Breast epithelium (tissue), 3 donors: ENCODE measurements at regions not wholly inside any gene's neighbourhood (a gene's known extent, or its start where the extent isn't known, plus 50 kb on each side); places are given as distances from the start of the nearest gene placed in this dataset.

Experiments
- CTCF ChIP-seq, 3 donors: fragments of 450-650 bp; IDR thresholded peaks; one replicate each; pipeline ENCODE4 v1.5.1; 2016 to 2017; ENCODE audit warnings: antibody characterized with exemption in 3 of 3, mild to moderate bottlenecking in 3 of 3, moderate library complexity in 3 of 3
- POLR2AphosphoS5 ChIP-seq, 3 donors: sonication (generic); formaldehyde crosslinking; IDR thresholded peaks; one replicate each; pipeline ENCODE4 v1.6.1; 2017; ENCODE audit warnings: antibody characterized with exemption in 3 of 3

DNA sequence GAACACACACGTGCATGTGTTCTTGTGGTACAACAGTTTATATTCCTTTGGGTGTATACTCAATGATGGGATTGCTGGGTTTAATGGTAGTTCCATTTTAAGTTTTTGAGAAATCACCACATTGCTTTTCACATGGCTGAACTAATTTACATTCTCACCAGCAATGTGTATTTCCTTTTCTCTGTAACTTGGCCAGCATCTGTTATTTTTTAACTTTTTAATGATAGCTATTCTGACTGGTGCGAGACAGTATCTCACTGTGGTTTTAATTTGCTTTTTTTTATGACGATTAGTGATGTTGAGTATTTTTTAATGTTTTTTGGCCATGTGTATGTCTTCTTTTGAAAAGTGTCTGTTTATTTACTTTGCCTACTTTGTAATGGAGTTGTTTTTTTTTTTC, 256.6 kb downstream of the ZWINT start:
- TF ChIP-seq CTCF (IDR thresholded peaks at IDR 0.05) (no peak), POLR2AphosphoS5 (IDR thresholded peaks at IDR 0.05) (no peak)
